Astrocyte (in vitro differentiated cells and primary cell): ENCODE measurements at regions not wholly inside any gene's neighbourhood (a gene's known extent, or its start where the extent isn't known, plus 50 kb on each side); places are given as distances from the start of the nearest gene placed in this dataset.

Experiments
- EZH2 ChIP-seq: IDR thresholded peaks from 2 replicates; pipeline ENCODE4 v1.6.1; 2012; ENCODE audit warnings: mild to moderate bottlenecking, low read length, inconsistent platforms; ENCODE audit not compliant: insufficient read depth
- TF ChIP-seq, protein P1 (sequence below): IDR thresholded peaks from 2 replicates; pipeline ENCODE4 v1.5.1; 2011; ENCODE audit warnings: low read depth, mild to moderate bottlenecking, inconsistent platforms, low read length, moderate library complexity; ENCODE audit not compliant: insufficient read depth

GRCh38 chr2:67891642-67892041 is 171.2 kb downstream of the C1D start:
- TF ChIP-seq, protein P1, sequence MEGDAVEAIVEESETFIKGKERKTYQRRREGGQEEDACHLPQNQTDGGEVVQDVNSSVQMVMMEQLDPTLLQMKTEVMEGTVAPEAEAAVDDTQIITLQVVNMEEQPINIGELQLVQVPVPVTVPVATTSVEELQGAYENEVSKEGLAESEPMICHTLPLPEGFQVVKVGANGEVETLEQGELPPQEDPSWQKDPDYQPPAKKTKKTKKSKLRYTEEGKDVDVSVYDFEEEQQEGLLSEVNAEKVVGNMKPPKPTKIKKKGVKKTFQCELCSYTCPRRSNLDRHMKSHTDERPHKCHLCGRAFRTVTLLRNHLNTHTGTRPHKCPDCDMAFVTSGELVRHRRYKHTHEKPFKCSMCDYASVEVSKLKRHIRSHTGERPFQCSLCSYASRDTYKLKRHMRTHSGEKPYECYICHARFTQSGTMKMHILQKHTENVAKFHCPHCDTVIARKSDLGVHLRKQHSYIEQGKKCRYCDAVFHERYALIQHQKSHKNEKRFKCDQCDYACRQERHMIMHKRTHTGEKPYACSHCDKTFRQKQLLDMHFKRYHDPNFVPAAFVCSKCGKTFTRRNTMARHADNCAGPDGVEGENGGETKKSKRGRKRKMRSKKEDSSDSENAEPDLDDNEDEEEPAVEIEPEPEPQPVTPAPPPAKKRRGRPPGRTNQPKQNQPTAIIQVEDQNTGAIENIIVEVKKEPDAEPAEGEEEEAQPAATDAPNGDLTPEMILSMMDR: no peak
- TF ChIP-seq EZH2: no peak
